GM23248 (cell line): ENCODE measurements at regions not wholly inside any gene's neighbourhood (a gene's known extent, or its start where the extent isn't known, plus 50 kb on each side); places are given as distances from the start of the nearest gene placed in this dataset.

Source experiments
- EZH2 ChIP-seq: fragments of 200-600 bp; sonication (generic); IDR thresholded peaks from 2 replicates; pipeline ENCODE4 v1.6.1; 2018; ENCODE audit warnings: antibody characterized with exemption, mild to moderate bottlenecking; ENCODE audit not compliant: insufficient read depth, poor library complexity, severe bottlenecking
- EZH2phosphoT487 ChIP-seq: fragments of 200-600 bp; sonication (generic); IDR thresholded peaks from 2 replicates; pipeline ENCODE4 v1.6.1; 2018; ENCODE audit warnings: antibody characterized with exemption, moderate library complexity, mild to moderate bottlenecking, low read depth; ENCODE audit not compliant: insufficient read depth

DNA sequence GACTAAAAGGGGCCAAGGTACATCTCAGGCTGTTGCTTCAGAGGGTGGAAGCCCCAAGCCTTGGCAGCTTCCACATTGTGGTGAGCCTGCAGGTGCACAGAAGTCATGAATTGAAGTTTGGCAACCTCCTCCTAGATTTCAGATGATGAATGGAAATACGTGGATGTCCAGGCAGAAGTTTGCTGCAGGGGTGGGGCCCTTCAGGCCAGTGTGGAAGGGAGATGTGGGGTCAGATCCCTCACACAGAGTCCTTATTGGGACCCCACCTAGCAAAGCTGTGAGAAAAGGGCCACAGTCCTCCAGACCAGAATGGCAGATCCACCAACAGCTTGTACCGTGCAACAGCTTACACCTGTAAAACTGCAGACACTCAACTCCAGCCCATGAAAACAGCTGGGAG is 67.4 kb upstream of the PTGS2 start:
- TF ChIP-seq EZH2: no peak
- no peak for TF ChIP-seq EZH2phosphoT487
